AG09309 (cell line): ENCODE measurements at regions not wholly inside any gene's neighbourhood (a gene's known extent, or its start where the extent isn't known, plus 50 kb on each side); places are given as distances from the start of the nearest gene placed in this dataset.
"Not testable (repeated sequence)": the region's sequence is repeated elsewhere in the genome, so short reads cannot be mapped to it uniquely, and the experiment has no call there.

Experiments
- DNase-seq: peaks from one replicate; pipeline ENCODE4 v3.0.0-alpha.2; 2010; ENCODE audit warnings: low read depth
- H3K4me3 ChIP-seq: 2 replicates; pipeline ENCODE4 v1.5.1; 2011; ENCODE audit warnings: mild to moderate bottlenecking, low read depth, low read length, moderate library complexity; ENCODE audit not compliant: control insufficient read depth
- CTCF ChIP-seq: IDR thresholded peaks from 2 replicates; pipeline ENCODE4 v1.5.1; 2011; ENCODE audit warnings: mild to moderate bottlenecking, low read depth, low read length, inconsistent platforms; ENCODE audit not compliant: insufficient read depth, control insufficient read depth; ENCODE audit errors: missing control alignments

DNA sequence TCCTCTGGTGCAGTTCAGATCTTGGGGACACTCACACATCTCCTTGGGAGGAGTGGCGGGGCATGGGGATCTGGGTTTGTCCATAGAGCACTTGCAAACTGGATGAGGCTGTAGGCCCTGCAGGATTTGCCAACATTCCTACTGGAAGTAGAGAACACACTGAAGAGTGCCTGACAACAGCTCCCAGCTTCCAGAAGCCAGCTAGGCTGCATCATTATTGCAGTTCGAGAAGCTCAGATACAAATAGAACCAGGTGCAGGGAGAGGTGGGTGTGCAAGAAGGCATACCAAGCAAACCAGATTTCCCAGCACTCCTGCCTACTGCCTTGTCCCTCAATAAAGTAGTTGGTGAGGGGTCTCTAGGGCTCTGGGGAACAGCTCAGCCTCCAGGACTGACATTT is 52.5 kb downstream of the RHOB start:
- no peak for TF ChIP-seq CTCF
- no peak overlapping the region for H3K4me3 ChIP-seq
- DNase-seq = no peak

DNA sequence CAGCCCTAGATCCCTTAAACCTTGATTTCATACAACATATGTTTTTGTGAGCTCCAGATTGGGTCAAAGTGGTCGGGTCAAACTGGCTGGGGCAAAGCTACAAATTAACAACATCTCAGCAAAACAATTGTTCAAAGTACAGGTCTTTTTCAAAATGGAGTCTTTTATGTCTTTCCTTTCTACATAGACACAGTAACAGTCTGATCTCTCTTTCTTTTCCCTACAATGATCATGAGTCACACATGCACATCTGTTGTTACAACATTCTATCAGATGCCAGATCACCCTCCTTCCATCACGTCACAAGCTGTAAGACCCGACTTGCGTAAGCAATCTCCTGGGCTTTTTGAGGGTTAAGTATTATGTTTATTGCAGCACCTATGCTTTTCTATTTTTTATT is 55.1 kb downstream of the RHOB start:
- TF ChIP-seq CTCF = no peak
- peak; percentile 99 for DNase-seq
- no peak overlapping the region for H3K4me3 ChIP-seq

- not testable (repeated sequence) for DNase-seq
Observed at GRCh38 chr2:20502496-20502895, 55.6 kb downstream of the RHOB start.

DNA sequence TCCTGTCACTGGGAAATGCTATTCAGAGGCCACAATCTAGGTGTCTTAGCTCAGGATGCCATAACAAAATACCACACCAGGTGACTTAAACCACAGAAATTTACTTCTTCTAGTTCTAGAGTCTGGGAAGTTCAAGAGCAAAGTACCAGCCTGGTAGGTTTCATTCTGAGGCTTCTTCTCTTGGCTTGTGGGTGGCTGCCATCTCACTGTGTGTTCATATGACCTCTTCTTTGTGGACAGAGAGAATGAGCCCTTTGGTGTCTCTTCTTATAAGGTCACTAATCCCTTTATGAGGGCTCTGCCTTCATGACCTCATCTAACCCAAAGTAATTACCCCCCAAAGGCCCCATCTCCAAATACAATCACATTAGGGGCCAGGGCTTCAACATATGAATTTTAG is 57.3 kb downstream of the RHOB start:
- no peak for DNase-seq
- no peak overlapping the region for H3K4me3 ChIP-seq
- TF ChIP-seq CTCF = no peak

More at GRCh38 chr2:20502496-20502895, 55.6 kb downstream of the RHOB start:
- not testable (repeated sequence) for H3K4me3 ChIP-seq

- no peak overlapping the region for H3K4me3 ChIP-seq
- DNase-seq = no peak
- TF ChIP-seq CTCF = peak; percentile 45
Observed at GRCh38 chr2:20506201-20506685, 59.4 kb downstream of the RHOB start.

DNA sequence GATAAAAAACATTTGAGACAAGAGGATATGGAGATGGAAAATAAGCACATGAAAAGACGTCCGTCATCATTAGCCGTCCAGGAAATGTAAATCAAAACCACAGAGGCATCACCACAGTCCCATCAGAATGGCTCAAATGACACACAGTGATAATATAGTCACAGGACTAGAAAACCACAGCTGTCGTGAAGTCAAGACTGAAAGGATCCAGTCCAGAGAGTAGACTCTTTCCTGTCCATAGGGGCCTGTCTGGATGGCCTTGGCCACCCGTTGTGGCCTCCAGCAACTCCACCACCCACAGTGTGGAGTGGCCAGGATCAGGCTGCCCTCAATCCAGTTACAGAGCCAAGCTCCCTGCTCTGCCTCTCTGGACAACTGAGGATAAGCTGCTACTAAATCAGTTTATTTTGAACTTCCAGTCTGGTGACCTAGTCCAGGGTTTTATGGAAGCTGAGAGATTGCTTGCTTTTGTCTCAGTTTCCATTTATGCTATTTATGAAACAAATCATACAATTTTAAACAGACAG is 60.4 kb downstream of the RHOB start:
- no peak for DNase-seq
- H3K4me3 ChIP-seq = no peak overlapping the region

DNA sequence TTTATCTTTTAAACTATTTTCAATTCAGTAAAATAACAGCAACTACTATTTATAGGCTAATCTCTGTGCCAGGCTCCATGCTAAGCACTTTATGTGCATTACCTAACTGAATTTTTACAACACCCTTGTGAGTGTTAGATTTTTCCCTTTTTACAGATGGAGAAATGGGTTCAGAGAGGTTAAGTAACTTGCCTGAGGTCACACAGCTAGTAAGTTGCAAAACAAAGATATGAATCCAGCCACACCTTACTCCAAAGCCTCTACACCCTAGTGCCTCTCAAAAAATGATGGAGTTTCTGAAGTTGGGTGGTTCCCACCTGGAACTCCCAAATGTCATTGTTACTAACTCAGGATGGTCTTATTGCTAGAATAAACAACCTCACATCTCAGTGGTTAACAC is 60.8 kb downstream of the RHOB start:
- TF ChIP-seq CTCF = no peak
- no peak overlapping the region for H3K4me3 ChIP-seq
- no peak for DNase-seq

More for the DNA sequence above, 60.4 kb downstream of the RHOB start:
- no peak for TF ChIP-seq CTCF
